Cardiac fibroblast (primary cell): ENCODE measurements at regions not wholly inside any gene's neighbourhood (a gene's known extent, or its start where the extent isn't known, plus 50 kb on each side); places are given as distances from the start of the nearest gene placed in this dataset.

Experiments
- DNase-seq, 2 donors: peaks; one replicate each; pipeline versions ENCODE4 v3.0.0 to v3.0.0-alpha.2; 2010; ENCODE audit warnings: low read depth in 2 of 2
- H3K4me3 ChIP-seq, 2 donors: replicated peaks in 1 of 2; 1 replicate in 1 of 2; 2 replicates in 1 of 2; pipeline ENCODE4 v1.5.1; 2011; ENCODE audit warnings: low read depth in 2 of 2, low read length in 2 of 2, mild to moderate bottlenecking in 2 of 2, moderate library complexity in 1 of 2
- TF ChIP-seq, protein P1 (sequence below): IDR thresholded peaks from one replicate; pipeline ENCODE4 v1.5.1; 2011; ENCODE audit warnings: low read depth, mild to moderate bottlenecking, low read length, inconsistent platforms

DNA sequence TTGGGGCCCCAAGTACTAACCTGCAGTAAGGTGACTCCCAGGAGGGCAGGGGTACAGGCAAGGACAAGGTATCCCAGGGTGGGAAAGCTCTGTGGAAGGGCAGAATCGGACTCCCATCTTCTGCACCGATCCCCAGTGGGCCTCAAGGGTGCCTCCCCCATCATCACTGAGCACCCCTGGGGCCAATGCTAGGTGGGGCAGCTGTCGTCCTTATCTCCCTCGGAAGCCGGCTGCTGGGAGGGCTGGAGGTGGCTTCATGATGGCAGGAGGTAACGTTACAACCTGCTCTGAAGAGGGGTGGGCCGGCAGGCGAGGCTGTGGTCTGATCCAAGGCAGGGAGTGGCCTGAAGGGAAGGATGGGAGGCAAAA is 87.6 kb upstream of the LINC01488 start:
- TF ChIP-seq, protein P1, sequence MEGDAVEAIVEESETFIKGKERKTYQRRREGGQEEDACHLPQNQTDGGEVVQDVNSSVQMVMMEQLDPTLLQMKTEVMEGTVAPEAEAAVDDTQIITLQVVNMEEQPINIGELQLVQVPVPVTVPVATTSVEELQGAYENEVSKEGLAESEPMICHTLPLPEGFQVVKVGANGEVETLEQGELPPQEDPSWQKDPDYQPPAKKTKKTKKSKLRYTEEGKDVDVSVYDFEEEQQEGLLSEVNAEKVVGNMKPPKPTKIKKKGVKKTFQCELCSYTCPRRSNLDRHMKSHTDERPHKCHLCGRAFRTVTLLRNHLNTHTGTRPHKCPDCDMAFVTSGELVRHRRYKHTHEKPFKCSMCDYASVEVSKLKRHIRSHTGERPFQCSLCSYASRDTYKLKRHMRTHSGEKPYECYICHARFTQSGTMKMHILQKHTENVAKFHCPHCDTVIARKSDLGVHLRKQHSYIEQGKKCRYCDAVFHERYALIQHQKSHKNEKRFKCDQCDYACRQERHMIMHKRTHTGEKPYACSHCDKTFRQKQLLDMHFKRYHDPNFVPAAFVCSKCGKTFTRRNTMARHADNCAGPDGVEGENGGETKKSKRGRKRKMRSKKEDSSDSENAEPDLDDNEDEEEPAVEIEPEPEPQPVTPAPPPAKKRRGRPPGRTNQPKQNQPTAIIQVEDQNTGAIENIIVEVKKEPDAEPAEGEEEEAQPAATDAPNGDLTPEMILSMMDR = no peak
- no peak overlapping the region for H3K4me3 ChIP-seq
- DNase-seq = no peak

DNA sequence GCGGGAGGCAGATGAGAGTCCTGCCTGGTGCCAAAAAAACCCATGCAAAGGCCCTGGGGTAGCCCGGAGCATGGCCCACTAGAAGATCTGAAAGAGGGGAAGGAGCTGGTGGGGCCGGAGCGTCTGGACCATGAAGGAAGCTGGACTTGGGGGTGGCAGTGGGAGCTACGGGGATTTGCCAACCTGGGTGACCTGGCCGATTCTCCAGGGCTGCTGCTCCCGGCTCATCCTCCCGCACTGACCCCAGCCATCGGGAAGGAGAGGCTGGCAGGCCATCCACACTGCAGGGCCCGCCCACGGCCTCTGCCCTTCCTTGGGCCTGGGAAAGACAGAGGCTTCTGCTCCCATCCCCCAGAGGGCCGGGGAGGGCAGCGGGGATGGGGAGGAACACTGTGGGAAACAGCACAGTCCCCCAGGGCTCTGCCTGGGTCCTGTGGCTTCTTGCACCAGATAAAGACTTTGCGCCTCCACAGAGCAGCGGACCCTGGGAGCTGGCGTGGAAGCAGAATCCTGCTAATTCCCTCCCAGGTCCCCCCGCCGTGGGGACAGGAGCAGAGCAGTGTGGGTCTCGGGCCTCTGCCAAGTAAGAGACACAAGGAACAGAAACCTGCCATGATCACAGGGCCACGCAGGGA is 87.1 kb upstream of the LINC01488 start:
- TF ChIP-seq, protein P1 = no peak
- H3K4me3 ChIP-seq = no peak overlapping the region
- DNase-seq = no peak

DNA sequence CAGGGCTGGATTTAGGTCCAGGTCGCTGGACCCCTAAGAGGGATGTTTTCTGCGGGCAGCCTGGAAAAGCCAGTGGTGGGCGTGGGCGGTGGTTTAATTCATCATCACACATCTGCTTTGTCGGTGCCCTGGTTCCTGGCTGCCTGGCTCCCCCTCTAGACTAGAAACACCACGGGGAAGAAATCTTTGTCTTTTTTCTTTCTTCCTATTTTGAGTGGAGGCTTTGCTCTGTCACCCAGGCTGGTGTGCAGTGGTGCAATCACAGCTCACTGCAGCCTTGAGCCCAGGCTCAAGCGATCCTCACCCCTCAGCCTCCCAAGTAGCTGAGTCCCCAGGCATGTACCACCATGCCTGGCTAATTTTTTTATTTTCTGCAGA is 86.6 kb upstream of the LINC01488 start:
- TF ChIP-seq, protein P1 = no peak

DNA sequence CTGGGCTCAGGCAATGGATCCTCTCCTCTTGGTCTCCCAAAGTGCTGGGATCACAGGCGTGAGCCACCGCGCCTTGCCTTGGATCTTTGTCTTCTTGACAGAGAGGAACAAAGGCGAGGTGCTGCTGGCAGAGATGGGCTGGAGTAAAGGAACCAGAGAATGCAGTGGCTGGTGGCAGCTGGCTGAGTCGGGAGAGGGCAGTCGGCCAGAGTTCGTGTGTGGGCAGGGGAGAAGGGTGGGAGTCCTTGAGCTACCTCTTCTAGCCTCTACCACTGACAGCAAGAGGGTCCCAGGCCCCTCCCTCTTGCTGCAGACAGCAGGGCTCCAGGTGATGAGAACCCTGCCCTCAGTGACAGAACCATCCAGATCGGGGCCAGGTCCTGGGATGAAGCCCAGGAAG is 86.2 kb upstream of the LINC01488 start:
- TF ChIP-seq, protein P1 = no peak
- DNase-seq = no peak
- no peak overlapping the region for H3K4me3 ChIP-seq

More for the DNA sequence above, 86.6 kb upstream of the LINC01488 start:
- no peak overlapping the region for H3K4me3 ChIP-seq
- peak in 1 of 2 donors; percentile 8 for DNase-seq

DNA sequence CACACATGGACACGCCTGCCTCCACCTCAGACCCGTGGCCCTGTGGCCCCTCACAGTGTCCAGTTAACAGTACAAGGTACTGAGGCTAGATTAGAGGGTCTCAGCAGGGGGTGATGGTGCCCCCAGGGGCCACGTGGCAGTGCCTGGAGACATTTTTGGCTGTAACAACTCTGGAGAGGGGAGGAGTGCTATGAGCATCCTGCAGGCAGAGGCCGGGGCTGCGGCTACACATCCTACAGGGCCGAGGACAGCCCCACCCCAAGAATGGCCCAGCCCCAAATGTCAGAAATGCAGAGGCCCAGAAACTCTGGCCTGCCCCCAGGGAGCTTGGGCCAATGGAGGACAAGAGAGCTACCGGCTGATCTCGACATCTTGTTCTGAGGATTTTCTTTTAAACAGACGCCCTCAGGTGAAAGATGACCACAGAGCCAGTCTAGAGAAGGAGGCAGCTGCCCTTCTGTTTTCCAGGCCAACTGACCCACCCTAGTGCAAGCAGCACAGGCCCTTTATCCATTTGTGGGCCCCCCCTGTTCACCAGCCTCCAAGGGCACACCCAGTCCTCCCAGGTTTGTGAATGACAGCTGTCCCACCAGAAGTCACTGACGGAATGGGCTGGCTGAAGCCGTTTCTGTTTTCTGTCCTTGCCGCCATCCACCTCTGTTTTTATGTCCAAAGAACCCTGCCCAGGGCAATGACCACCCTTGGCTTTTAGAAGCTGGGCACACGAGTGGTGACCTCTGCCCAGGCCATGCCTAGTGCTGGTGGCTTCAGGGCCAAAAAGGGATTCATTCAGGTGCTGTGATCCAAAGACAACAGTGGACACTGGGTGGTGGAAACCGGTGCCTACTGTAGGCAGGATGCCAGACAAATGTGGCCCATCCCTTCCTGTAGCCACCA is 85.2 kb upstream of the LINC01488 start:
- no peak overlapping the region for H3K4me3 ChIP-seq
- no peak for DNase-seq
- TF ChIP-seq, protein P1 = no peak

DNA sequence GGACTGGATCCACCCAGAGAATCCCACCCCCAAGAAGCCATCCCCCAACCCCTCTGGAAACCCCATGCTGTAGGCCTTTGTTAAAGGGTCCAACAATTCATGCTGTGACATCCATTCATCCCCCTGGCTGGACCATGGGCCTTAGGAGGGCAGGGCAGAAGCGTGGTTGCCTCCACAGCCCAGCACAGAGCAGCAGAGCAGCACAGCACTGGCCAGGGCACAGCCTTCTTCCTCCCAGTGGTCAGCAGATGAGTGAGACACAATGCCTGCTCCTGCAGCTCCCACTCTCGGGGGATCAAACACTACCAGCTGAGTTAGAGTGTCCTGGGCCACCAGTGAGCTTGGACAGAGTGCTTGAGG is 84.5 kb upstream of the LINC01488 start:
- no peak for DNase-seq
- TF ChIP-seq, protein P1 = no peak
- no peak overlapping the region for H3K4me3 ChIP-seq
